ENCODE measurements at regions not wholly inside any gene's neighbourhood (a gene's known extent, or its start where the extent isn't known, plus 50 kb on each side); places are given as distances from the start of the nearest gene placed in this dataset.

GRCh38 chr21:27070861-27071670 is 104.2 kb upstream of the ADAMTS5 start:
- intact Hi-C loops (cut with micrococcal nuclease; ENCODE audit: unreplicated experiment) = no loop called here
- in situ Hi-C loops (cut with HindIII; ENCODE audit: low pct_unique_long_range_greater_than_20kb, low sequenced_read_pairs) = no loop called here
- CTCF ChIA-PET = no interaction called here

DNA sequence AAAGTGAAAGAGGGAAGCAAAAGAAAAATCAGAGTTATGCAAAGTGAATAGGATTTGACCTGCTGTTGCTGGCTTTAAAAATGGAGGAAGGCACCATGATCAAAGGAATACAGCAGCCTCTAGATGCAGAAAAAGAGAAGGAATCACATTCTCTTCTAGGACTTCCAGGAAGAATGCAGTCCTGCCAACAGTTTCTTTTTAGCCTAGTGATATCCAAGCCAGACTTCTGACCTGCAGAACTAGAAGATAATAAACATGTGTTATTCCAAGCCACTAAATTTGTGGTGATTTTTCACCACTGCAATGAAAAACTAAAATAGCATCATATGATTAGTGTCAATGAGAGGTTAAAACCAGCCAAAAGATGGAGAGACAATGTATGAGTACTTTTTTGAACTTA is 101.9 kb upstream of the ADAMTS5 start:
- H3K4me3 ChIP-seq (ENCODE audit: low read depth in 2 of 2, low read length in 2 of 2) = no peak overlapping the region
- no peaks in the 10 kb centered on the region for H3K36me3 ChIP-seq (ENCODE audit: control insufficient read depth, insufficient read depth, low read length)
- no peak for DNase-seq (ENCODE audit: low read depth, low spot score)
- H3K27me3 ChIP-seq (ENCODE audit: control insufficient read depth, insufficient read depth, low read length) = no peaks in the 10 kb centered on the region
- in situ Hi-C loops (cut with HindIII; ENCODE audit: low pct_unique_long_range_greater_than_20kb, low sequenced_read_pairs) (no loop called here), intact Hi-C loops (cut with micrococcal nuclease; ENCODE audit: unreplicated experiment) (no loop called here)
- ATAC-seq = no peak
- ChIA-PET CTCF (no interaction called here), POLR2A (no interaction called here)
- H3K4me1 ChIP-seq (ENCODE audit: control insufficient read depth, insufficient read depth, low read length) = no peaks in the 10 kb centered on the region
- no TSS peak for BruUV-seq (replicated peaks)
- no peaks in the 10 kb centered on the region for H3K9me3 ChIP-seq (ENCODE audit: control insufficient read depth, insufficient read depth, low read depth, low read length)
- no peak overlapping the region for H3K27ac ChIP-seq (ENCODE audit: low read length)
- TF ChIP-seq POLR2AphosphoS5 (IDR thresholded peaks at IDR 0.05; ENCODE audit: low read depth, low read length) = no peak
- no peak for TF ChIP-seq CTCF (IDR thresholded peaks at IDR 0.05)
- TF ChIP-seq TCF7L2 (IDR thresholded peaks at IDR 0.05; ENCODE audit: low read depth, low read length) = no peak
- TF ChIP-seq SIN3A (IDR thresholded peaks at IDR 0.05; ENCODE audit: borderline replicate concordance, insufficient read depth, low read depth, low read length) = no peak
- TF ChIP-seq, protein P1, sequence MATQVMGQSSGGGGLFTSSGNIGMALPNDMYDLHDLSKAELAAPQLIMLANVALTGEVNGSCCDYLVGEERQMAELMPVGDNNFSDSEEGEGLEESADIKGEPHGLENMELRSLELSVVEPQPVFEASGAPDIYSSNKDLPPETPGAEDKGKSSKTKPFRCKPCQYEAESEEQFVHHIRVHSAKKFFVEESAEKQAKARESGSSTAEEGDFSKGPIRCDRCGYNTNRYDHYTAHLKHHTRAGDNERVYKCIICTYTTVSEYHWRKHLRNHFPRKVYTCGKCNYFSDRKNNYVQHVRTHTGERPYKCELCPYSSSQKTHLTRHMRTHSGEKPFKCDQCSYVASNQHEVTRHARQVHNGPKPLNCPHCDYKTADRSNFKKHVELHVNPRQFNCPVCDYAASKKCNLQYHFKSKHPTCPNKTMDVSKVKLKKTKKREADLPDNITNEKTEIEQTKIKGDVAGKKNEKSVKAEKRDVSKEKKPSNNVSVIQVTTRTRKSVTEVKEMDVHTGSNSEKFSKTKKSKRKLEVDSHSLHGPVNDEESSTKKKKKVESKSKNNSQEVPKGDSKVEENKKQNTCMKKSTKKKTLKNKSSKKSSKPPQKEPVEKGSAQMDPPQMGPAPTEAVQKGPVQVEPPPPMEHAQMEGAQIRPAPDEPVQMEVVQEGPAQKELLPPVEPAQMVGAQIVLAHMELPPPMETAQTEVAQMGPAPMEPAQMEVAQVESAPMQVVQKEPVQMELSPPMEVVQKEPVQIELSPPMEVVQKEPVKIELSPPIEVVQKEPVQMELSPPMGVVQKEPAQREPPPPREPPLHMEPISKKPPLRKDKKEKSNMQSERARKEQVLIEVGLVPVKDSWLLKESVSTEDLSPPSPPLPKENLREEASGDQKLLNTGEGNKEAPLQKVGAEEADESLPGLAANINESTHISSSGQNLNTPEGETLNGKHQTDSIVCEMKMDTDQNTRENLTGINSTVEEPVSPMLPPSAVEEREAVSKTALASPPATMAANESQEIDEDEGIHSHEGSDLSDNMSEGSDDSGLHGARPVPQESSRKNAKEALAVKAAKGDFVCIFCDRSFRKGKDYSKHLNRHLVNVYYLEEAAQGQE (IDR thresholded peaks at IDR 0.05; ENCODE audit: insufficient read depth in 1 of 2, low read depth in 2 of 2, low read length in 1 of 2) = no peak

More at GRCh38 chr21:27070861-27071670, 104.2 kb upstream of the ADAMTS5 start:
- Histone ChIP-seq H3K4me1 (ENCODE audit: control insufficient read depth, insufficient read depth, low read length) (no peaks in the 10 kb centered on the region), H3K4me3 (ENCODE audit: low read depth in 2 of 2, low read length in 2 of 2) (no peak overlapping the region), H3K27me3 (ENCODE audit: control insufficient read depth, insufficient read depth, low read length) (no peaks in the 10 kb centered on the region), H3K36me3 (ENCODE audit: control insufficient read depth, insufficient read depth, low read length) (no peaks in the 10 kb centered on the region), H3K9me3 (ENCODE audit: control insufficient read depth, insufficient read depth, low read depth, low read length) (no peaks in the 10 kb centered on the region), H3K27ac (ENCODE audit: low read length) (no peak overlapping the region)
- DNase-seq (ENCODE audit: low read depth, low spot score) = no peak
- no peak for TF ChIP-seq CTCF (IDR thresholded peaks at IDR 0.05)
- TF ChIP-seq SIN3A (IDR thresholded peaks at IDR 0.05; ENCODE audit: borderline replicate concordance, insufficient read depth, low read depth, low read length) = no peak
- TF ChIP-seq, protein P1 (IDR thresholded peaks at IDR 0.05; ENCODE audit: insufficient read depth in 1 of 2, low read depth in 2 of 2, low read length in 1 of 2) = no peak
- no peak for TF ChIP-seq TCF7L2 (IDR thresholded peaks at IDR 0.05; ENCODE audit: low read depth, low read length)
- no peak for TF ChIP-seq POLR2AphosphoS5 (IDR thresholded peaks at IDR 0.05; ENCODE audit: low read depth, low read length)
- POLR2A ChIA-PET = no interaction called here
- no TSS peak for BruUV-seq (replicated peaks)
- ATAC-seq = no peak
